ENCODE measurements at regions not wholly inside any gene's neighbourhood (a gene's known extent, or its start where the extent isn't known, plus 50 kb on each side); places are given as distances from the start of the nearest gene placed in this dataset.

GRCh38 chr5:68930139-68930538 lies 163.7 kb upstream of the SLC30A5 start:
- TF ChIP-seq REST (IDR thresholded peaks at IDR 0.05; ENCODE audit: insufficient read depth in 1 of 2, low read depth in 2 of 2, low read length in 2 of 2) = no peak
- TF ChIP-seq POLR2AphosphoS5 (IDR thresholded peaks at IDR 0.05; ENCODE audit: low read depth, low read length) = no peak
- TF ChIP-seq FOXP2 (optimal IDR thresholded peaks at IDR 0.05; ENCODE audit: borderline replicate concordance, extremely low read depth, extremely low read length, insufficient read depth) = no peak
- TF ChIP-seq SIN3A (IDR thresholded peaks at IDR 0.05; ENCODE audit: borderline replicate concordance, insufficient read depth, low read length) = no peak
- TF ChIP-seq TAF1 (IDR thresholded peaks at IDR 0.05; ENCODE audit: borderline replicate concordance, insufficient read depth, low read length) = no peak

- TF ChIP-seq TAF1 (IDR thresholded peaks at IDR 0.05; ENCODE audit: borderline replicate concordance, insufficient read depth, low read length) (no peak), REST (IDR thresholded peaks at IDR 0.05; ENCODE audit: insufficient read depth in 1 of 2, low read depth in 2 of 2, low read length in 2 of 2) (no peak), FOXP2 (optimal IDR thresholded peaks at IDR 0.05; ENCODE audit: borderline replicate concordance, extremely low read depth, extremely low read length, insufficient read depth) (no peak), POLR2AphosphoS5 (IDR thresholded peaks at IDR 0.05; ENCODE audit: low read depth, low read length) (no peak), SIN3A (IDR thresholded peaks at IDR 0.05; ENCODE audit: borderline replicate concordance, insufficient read depth, low read length) (no peak)
These were observed 160.9 kb upstream of the SLC30A5 start for GRCh38 chr5:68932830-68933434.

- TF ChIP-seq SIN3A (IDR thresholded peaks at IDR 0.05; ENCODE audit: borderline replicate concordance, insufficient read depth, low read length) (no peak), FOXP2 (optimal IDR thresholded peaks at IDR 0.05; ENCODE audit: borderline replicate concordance, extremely low read depth, extremely low read length, insufficient read depth) (no peak), REST (IDR thresholded peaks at IDR 0.05; ENCODE audit: insufficient read depth in 1 of 2, low read depth in 2 of 2, low read length in 2 of 2) (no peak), TAF1 (IDR thresholded peaks at IDR 0.05; ENCODE audit: borderline replicate concordance, insufficient read depth, low read length) (no peak), POLR2AphosphoS5 (IDR thresholded peaks at IDR 0.05; ENCODE audit: low read depth, low read length) (no peak)
These were observed 151.6 kb upstream of the SLC30A5 start for GRCh38 chr5:68942169-68942568.

GRCh38 chr5:68946728-68947127 lies 147.1 kb upstream of the SLC30A5 start:
- TF ChIP-seq SIN3A (IDR thresholded peaks at IDR 0.05; ENCODE audit: borderline replicate concordance, insufficient read depth, low read length) (no peak), TAF1 (IDR thresholded peaks at IDR 0.05; ENCODE audit: borderline replicate concordance, insufficient read depth, low read length) (no peak), FOXP2 (optimal IDR thresholded peaks at IDR 0.05; ENCODE audit: borderline replicate concordance, extremely low read depth, extremely low read length, insufficient read depth) (no peak), POLR2AphosphoS5 (IDR thresholded peaks at IDR 0.05; ENCODE audit: low read depth, low read length) (no peak), REST (IDR thresholded peaks at IDR 0.05; ENCODE audit: insufficient read depth in 1 of 2, low read depth in 2 of 2, low read length in 2 of 2) (no peak)

Data from PFSK-1 (cell line).